HepG2 (cell line): ENCODE measurements at regions not wholly inside any gene's neighbourhood (a gene's known extent, or its start where the extent isn't known, plus 50 kb on each side); places are given as distances from the start of the nearest gene placed in this dataset.

Experiments used
- ATAC-seq: fragments of 200-7000 bp; cut with Tn5 transposase; 3 replicates; pipeline ENCODE4 v1.9.1; 2020; ENCODE audit warnings: mild to moderate bottlenecking, moderate library complexity
- BruUV-seq: library from RNA; stranded (reverse); fragments of 400-500 nt; replicated peaks from 2 replicates; lab custom pipeline; 2021; lab: Mats Ljungman, UMichigan
- CTCF ChIA-PET: fragments of 300-600 bp; formaldehyde crosslinking; extraction: SDS; loops from one replicate; lab custom pipeline; 2021; ENCODE audit warnings: low total read pairs, inconsistent platforms, low intra/inter-chr PET ratio; lab: Yijun Ruan, JAX
- POLR2A ChIA-PET: fragments of 350-600 bp; sonication (Branson Sonifier 250); formaldehyde crosslinking; loops from one replicate; lab custom pipeline; 2020; ENCODE audit warnings: antibody characterized with exemption, inconsistent platforms; lab: Yijun Ruan, JAX
- DNase-seq: peaks from one replicate; pipeline ENCODE4 v3.0.0-alpha.2; 2015; ENCODE audit warnings: low spot score
- FAIRE-seq: peaks from 3 replicates; lab custom pipeline; 2011; peaks lifted over from hg19 to GRCh38; lab: Jason Lieb, UNC
- H2AFZ ChIP-seq: one replicate; pipeline ENCODE4 v1.6.1; 2011; ENCODE audit warnings: low read length, inconsistent platforms
- H3K27ac ChIP-seq: fragments of 300-600 bp; 3 replicates; pipeline ENCODE4 v1.8.0; 2011; ENCODE audit warnings: mixed run types, mild to moderate bottlenecking, mixed read lengths, low read length, inconsistent platforms; ENCODE audit not compliant: insufficient read depth; ENCODE audit errors: extremely low read length
- H3K27me3 ChIP-seq, 2 experiments: fragments of 200-600 bp in 1 of 2; 2 replicates in 1 of 2; 3 replicates in 1 of 2; pipeline versions ENCODE4 v1.6.0 to v1.8.0; 2011; ENCODE audit warnings: low read length in 2 of 2, mild to moderate bottlenecking in 2 of 2, moderate library complexity in 2 of 2, inconsistent platforms in 1 of 2; ENCODE audit not compliant: insufficient read depth in 2 of 2, control insufficient read depth in 1 of 2
- H3K36me3 ChIP-seq, 2 experiments: fragments of 200-600 bp in 1 of 2; replicated peaks in 1 of 2; 2 replicates in 1 of 2; 3 replicates in 1 of 2; pipeline versions ENCODE4 v1.5.1 to v1.8.0; 2011; ENCODE audit warnings: low read length in 2 of 2, inconsistent platforms in 1 of 2; ENCODE audit not compliant: insufficient read depth in 2 of 2, control insufficient read depth in 1 of 2
- H3K4me1 ChIP-seq: 2 replicates; pipeline ENCODE4 v1.5.1; 2012; ENCODE audit warnings: low read length, inconsistent platforms; ENCODE audit not compliant: insufficient read depth
- H3K4me2 ChIP-seq: 2 replicates; pipeline ENCODE4 v1.6.0; 2011; ENCODE audit warnings: low read depth, low read length, inconsistent platforms
- H3K4me3 ChIP-seq, 3 experiments: fragments of 200-600 bp in 1 of 3; sonication (generic), shearing (Covaris generic) in 1 of 3; replicated peaks in 1 of 3; 2 replicates each; pipeline ENCODE4 v1.5.1; 2011 to 2016; ENCODE audit warnings: low read length in 3 of 3, inconsistent platforms in 2 of 3, low read depth in 2 of 3, mild to moderate bottlenecking in 2 of 3, control low read depth in 1 of 3, mixed read lengths in 1 of 3; ENCODE audit not compliant: insufficient read depth in 1 of 3
- H3K79me2 ChIP-seq: one replicate; pipeline ENCODE4 v1.6.1; 2011; ENCODE audit warnings: low read length, inconsistent platforms; ENCODE audit not compliant: insufficient read depth
- H3K9ac ChIP-seq: 2 replicates; pipeline ENCODE4 v1.6.0; 2011; ENCODE audit warnings: mild to moderate bottlenecking, low read depth, low read length, inconsistent platforms; ENCODE audit not compliant: insufficient read depth
- H3K9me3 ChIP-seq: 2 replicates; pipeline ENCODE4 v1.5.1; 2012; ENCODE audit warnings: mild to moderate bottlenecking, low read length
- H4K20me1 ChIP-seq: 2 replicates; pipeline ENCODE4 v1.6.0; 2011; ENCODE audit warnings: inconsistent platforms, mild to moderate bottlenecking, low read length, moderate library complexity; ENCODE audit not compliant: insufficient read depth
- ASH2L ChIP-seq: fragments of 300-600, 200-600 bp; sonication (generic); IDR thresholded peaks from 2 replicates; pipeline ENCODE4 v1.7.0; 2017; ENCODE audit warnings: low read depth, mild to moderate bottlenecking, moderate library complexity, mixed read lengths, low read length; ENCODE audit not compliant: insufficient read length
- CSRNP2 ChIP-seq: sonication (generic); formaldehyde crosslinking; conservative IDR thresholded peaks from 2 replicates; pipeline ENCODE4 v1.8.0; 2022; ENCODE audit warnings: low read depth, missing genetic modification reagents
- ETV6 ChIP-seq: sonication (generic); formaldehyde crosslinking; conservative IDR thresholded peaks from 2 replicates; pipeline ENCODE4 v1.4.0; 2020; ENCODE audit warnings: missing genetic modification reagents
- HIC2 ChIP-seq: sonication (generic); formaldehyde crosslinking; IDR thresholded peaks from 2 replicates; pipeline ENCODE4 v1.9.0; 2022; ENCODE audit warnings: low read depth, missing genetic modification reagents
- MBNL3 ChIP-seq: fragments of 250-450 bp; sonication (Bioruptor Pico); conservative IDR thresholded peaks from 2 replicates; pipeline ENCODE4 v1.8.0; 2022; ENCODE audit warnings: mild to moderate bottlenecking, inconsistent platforms
- NAIF1 ChIP-seq: sonication (generic); formaldehyde crosslinking; IDR thresholded peaks from 2 replicates; pipeline ENCODE4 v1.5.0; 2020; ENCODE audit warnings: mild to moderate bottlenecking, missing genetic modification reagents, borderline replicate concordance
- PAX8 ChIP-seq: sonication (generic); formaldehyde crosslinking; IDR thresholded peaks from 2 replicates; pipeline ENCODE4 v1.8.0; 2022; ENCODE audit warnings: mild to moderate bottlenecking, missing genetic modification reagents, borderline replicate concordance
- POLR2A ChIP-seq, 2 experiments: IDR thresholded peaks; 2 replicates each; pipeline ENCODE4 v1.6.1; 2011; ENCODE audit warnings: low read depth in 2 of 2, low read length in 2 of 2, mild to moderate bottlenecking in 1 of 2, moderate library complexity in 1 of 2; ENCODE audit not compliant: insufficient read depth in 1 of 2
- SP140L ChIP-seq: sonication (generic); formaldehyde crosslinking; IDR thresholded peaks from 2 replicates; pipeline ENCODE4 v1.4.0; 2020; ENCODE audit warnings: missing genetic modification reagents, borderline replicate concordance
- ZFYVE20 ChIP-seq: sonication (generic); formaldehyde crosslinking; IDR thresholded peaks from 2 replicates; pipeline ENCODE4 v1.8.0; 2023; ENCODE audit warnings: low read depth, mild to moderate bottlenecking, moderate library complexity, missing genetic modification reagents, borderline replicate concordance
- ZKSCAN8 ChIP-seq: IDR thresholded peaks from 2 replicates; pipeline ENCODE4 v1.6.1; 2016; ENCODE audit warnings: borderline replicate concordance, missing genetic modification reagents, missing compliant biosample characterization
- ZNF639 ChIP-seq: conservative IDR thresholded peaks from 2 replicates; pipeline ENCODE4 v1.6.1; 2018; ENCODE audit warnings: missing genetic modification reagents
- ZNF687 ChIP-seq: sonication (generic); formaldehyde crosslinking; IDR thresholded peaks from 2 replicates; pipeline ENCODE4 v1.5.1; 2020; ENCODE audit warnings: mild to moderate bottlenecking, missing genetic modification reagents, moderate library complexity
- ZNF709 ChIP-seq: sonication (generic); formaldehyde crosslinking; IDR thresholded peaks from 2 replicates; pipeline ENCODE4 v1.5.0; 2020; ENCODE audit warnings: mild to moderate bottlenecking, missing genetic modification reagents
- ZSCAN31 ChIP-seq: sonication (generic); formaldehyde crosslinking; IDR thresholded peaks from 2 replicates; pipeline ENCODE4 v1.5.0; 2020; ENCODE audit warnings: low read depth, mild to moderate bottlenecking, missing genetic modification reagents
- WGBS: methylation state at CpG from one replicate; pipeline ENCODE4 v1.1.6; 2017; ENCODE audit warnings: low lambda C conversion rate; 5-methylcytosine and 5-hydroxymethylcytosine counted together
- in situ Hi-C: cut with HindIII; loops from 2 replicates; pipeline ENCODE4 v1.10.0; 2017; ENCODE audit warnings: low pct_unique_long_range_greater_than_20kb; ENCODE audit not compliant: extremely low pct_ligation_motif_present
- intact Hi-C: fragments of 100-400 bp; cut with micrococcal nuclease; formaldehyde crosslinking; loops from one replicate; pipeline ENCODE4 v1.10.0; 2022; ENCODE audit not compliant: unreplicated experiment

- Histone ChIP-seq H3K4me3 (no peak overlapping the region), H3K27me3 (no peaks in the 10 kb centered on the region; a peak in 1 of 5 replicates), H3K36me3 (no peaks in the 10 kb centered on the region), H3K4me1 (0 out of 2 replicates have a peak, but pooled peaks cover 4% of the 10 kb centered on the region), H2AFZ (no peak overlapping the region), H3K9ac (no peak overlapping the region), H3K27ac (no peak overlapping the region), H3K4me2 (no peak overlapping the region), H3K9me3 (no peaks in the 10 kb centered on the region), H4K20me1 (no peaks in the 10 kb centered on the region), H3K79me2 (no peaks in the 10 kb centered on the region)
- CTCF ChIA-PET: no interaction called here
- BruUV-seq: no TSS peak
- 94% methylated on average over 3 of the region's 3 CpGs for WGBS
- in situ Hi-C loops: no loop called here
- intact Hi-C loops: no loop called here
- no peak for FAIRE-seq
- no peak for ATAC-seq
- POLR2A ChIA-PET: no interaction called here
- DNase-seq: no peak
- no peak for TF ChIP-seq POLR2A (IDR thresholded peaks at IDR 0.05; ENCODE audit: insufficient read depth in 1 of 2, low read depth in 2 of 2, low read length in 2 of 2)
- TF ChIP-seq ZNF639 (CRISPR knock-in tag): no peak
- TF ChIP-seq ZNF709 (CRISPR knock-in tag): no peak
- TF ChIP-seq SP140L (CRISPR knock-in tag): no peak
- no peak for TF ChIP-seq PAX8 (CRISPR knock-in tag)
- TF ChIP-seq MBNL3 (CRISPR knock-in tag): no peak
- no peak for TF ChIP-seq ZNF687 (CRISPR knock-in tag)
- no peak for TF ChIP-seq ASH2L
- TF ChIP-seq NAIF1 (CRISPR knock-in tag): no peak
- TF ChIP-seq ZSCAN31 (CRISPR knock-in tag): no peak
- no peak for TF ChIP-seq HIC2 (CRISPR knock-in tag)
- no peak for TF ChIP-seq ZFYVE20
- TF ChIP-seq ZKSCAN8: no peak
- no peak for TF ChIP-seq ETV6 (CRISPR knock-in tag)
- TF ChIP-seq CSRNP2: no peak
Measured at GRCh38 chr4:123206016-123206415, 190.6 kb upstream of the SPRY1 start.
